HG03575 (cell line): ENCODE measurements at regions not wholly inside any gene's neighbourhood (a gene's known extent, or its start where the extent isn't known, plus 50 kb on each side); places are given as distances from the start of the nearest gene placed in this dataset.
A peak's percentile ranks its signal among the peaks of the same experiment; 100 is the strongest.
"Not testable (repeated sequence)": the region's sequence is repeated elsewhere in the genome, so short reads cannot be mapped to it uniquely, and the experiment has no call there.

ENCODE experiments used
- ATAC-seq: cut with Tn5 transposase; IDR thresholded peaks from one replicate; pipeline ENCODE4 v1.9.1; 2021; ENCODE audit not compliant: unreplicated experiment, insufficient number of reproducible peaks, low FRiP score; ENCODE audit errors: extremely low read depth

- ATAC-seq: no peak
Observed at GRCh38 chr5:108548684-108549596, 167.0 kb upstream of the FBXL17 start.

- no peak for ATAC-seq
Observed at GRCh38 chr5:108546939-108547338, 165.0 kb upstream of the FBXL17 start.

GRCh38 chr5:108545301-108545700 lies 163.4 kb upstream of the FBXL17 start:
- ATAC-seq: no peak

GRCh38 chr5:108543486-108543885 lies 161.6 kb upstream of the FBXL17 start:
- ATAC-seq: no peak

- no peak for ATAC-seq
Observed at GRCh38 chr5:108541836-108542235, 159.9 kb upstream of the FBXL17 start.

- ATAC-seq: no peak
Observed at GRCh38 chr5:108536321-108536720, 154.4 kb upstream of the FBXL17 start.

GRCh38 chr5:108532129-108532445 lies 150.2 kb upstream of the FBXL17 start:
- not testable (repeated sequence) for ATAC-seq

- no peak for ATAC-seq
Observed at GRCh38 chr5:108531367-108532128, 149.7 kb upstream of the FBXL17 start.

GRCh38 chr5:108530706-108531105 lies 148.8 kb upstream of the FBXL17 start:
- no peak for ATAC-seq

GRCh38 chr5:108529381-108529780 lies 147.5 kb upstream of the FBXL17 start:
- ATAC-seq: no peak

GRCh38 chr5:108528655-108529054 lies 146.8 kb upstream of the FBXL17 start:
- no peak for ATAC-seq

GRCh38 chr5:108524564-108524963 lies 142.7 kb upstream of the FBXL17 start:
- no peak for ATAC-seq

- no peak for ATAC-seq
Observed at GRCh38 chr5:108523360-108523759, 141.5 kb upstream of the FBXL17 start.

GRCh38 chr5:108521841-108522506 lies 140.1 kb upstream of the FBXL17 start:
- ATAC-seq: no peak

- ATAC-seq: peak; percentile 80
Observed at GRCh38 chr5:108521011-108521700, 139.3 kb upstream of the FBXL17 start.

GRCh38 chr5:108516785-108517184 lies 134.9 kb upstream of the FBXL17 start:
- ATAC-seq: no peak

GRCh38 chr5:108515517-108516105 lies 133.7 kb upstream of the FBXL17 start:
- ATAC-seq: no peak

GRCh38 chr5:108508979-108509378 lies 127.1 kb upstream of the FBXL17 start:
- ATAC-seq: no peak

- no peak for ATAC-seq
Observed at GRCh38 chr5:108507631-108508030, 125.7 kb upstream of the FBXL17 start.
